HG02759 (cell line): ENCODE measurements at regions not wholly inside any gene's neighbourhood (a gene's known extent, or its start where the extent isn't known, plus 50 kb on each side); places are given as distances from the start of the nearest gene placed in this dataset.
"Not testable (repeated sequence)": the region's sequence is repeated elsewhere in the genome, so short reads cannot be mapped to it uniquely, and the experiment has no call there.

ENCODE experiments used
- ATAC-seq: cut with Tn5 transposase; IDR thresholded peaks from one replicate; pipeline ENCODE4 v1.9.1; 2021; ENCODE audit warnings: mild to moderate bottlenecking, moderate library complexity; ENCODE audit not compliant: unreplicated experiment

GRCh38 chr14:71355324-71356201, 448.3 kb downstream of the PCNX1 start:
- peak; percentile 54 for ATAC-seq

DNA sequence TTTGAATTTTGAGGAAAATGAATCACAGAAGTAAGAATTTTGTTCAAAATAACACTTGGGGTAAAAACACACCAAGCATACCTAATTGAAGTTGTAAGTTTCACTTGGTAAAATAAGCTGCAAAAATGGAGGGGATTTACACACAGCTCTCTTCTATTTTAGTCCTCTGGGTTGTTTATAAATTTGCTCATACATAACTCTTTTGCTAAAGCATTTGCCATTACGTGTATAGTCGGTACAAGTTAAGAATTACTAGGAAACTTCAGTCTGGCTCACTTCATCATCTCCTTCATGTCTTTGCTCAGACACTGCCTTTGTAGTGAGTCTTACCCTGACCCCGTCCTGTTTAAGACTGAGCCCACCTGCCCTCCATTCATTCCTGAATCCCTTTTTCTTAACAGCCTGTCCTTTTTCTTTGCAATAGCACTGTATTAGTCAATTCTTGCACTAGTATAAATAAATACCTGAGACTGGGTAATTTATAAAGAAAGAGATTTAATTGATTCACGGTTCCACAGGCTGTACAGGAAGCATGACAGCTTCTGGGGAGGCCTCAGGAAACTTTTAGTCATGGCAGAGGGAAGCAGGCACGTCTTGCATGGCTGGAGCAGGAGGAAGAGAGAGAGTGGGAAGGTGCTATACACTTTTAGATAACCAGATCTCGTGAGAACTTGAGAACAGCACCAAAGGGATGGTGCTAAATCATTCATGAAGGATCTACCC, 451.1 kb downstream of the PCNX1 start:
- ATAC-seq: no peak

- ATAC-seq: not testable (repeated sequence)
Observed at GRCh38 chr14:71358932-71359421, 451.7 kb downstream of the PCNX1 start.

DNA sequence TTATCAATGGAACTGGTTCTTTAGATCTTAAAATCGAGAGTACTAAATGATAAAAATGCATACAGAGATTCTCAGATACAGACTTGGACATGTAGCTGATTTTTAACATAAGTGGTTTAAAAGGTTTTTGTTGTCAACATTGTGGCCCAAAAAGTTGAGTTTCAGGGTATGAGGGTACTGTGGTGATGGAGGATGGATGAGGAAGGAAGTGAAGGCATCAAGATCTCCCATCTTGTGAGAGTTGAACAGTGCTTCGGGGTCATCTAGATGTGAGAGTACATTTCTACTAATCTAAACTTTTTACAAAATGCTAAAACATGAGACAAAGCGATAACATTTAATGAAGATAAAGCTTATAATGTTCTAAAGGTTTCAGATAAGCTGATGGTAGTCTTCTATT, 452.6 kb downstream of the PCNX1 start:
- no peak for ATAC-seq

GRCh38 chr14:71361336-71361735, 454.1 kb downstream of the PCNX1 start:
- ATAC-seq: no peak

GRCh38 chr14:71361874-71362273, 454.6 kb downstream of the PCNX1 start:
- no peak for ATAC-seq

DNA sequence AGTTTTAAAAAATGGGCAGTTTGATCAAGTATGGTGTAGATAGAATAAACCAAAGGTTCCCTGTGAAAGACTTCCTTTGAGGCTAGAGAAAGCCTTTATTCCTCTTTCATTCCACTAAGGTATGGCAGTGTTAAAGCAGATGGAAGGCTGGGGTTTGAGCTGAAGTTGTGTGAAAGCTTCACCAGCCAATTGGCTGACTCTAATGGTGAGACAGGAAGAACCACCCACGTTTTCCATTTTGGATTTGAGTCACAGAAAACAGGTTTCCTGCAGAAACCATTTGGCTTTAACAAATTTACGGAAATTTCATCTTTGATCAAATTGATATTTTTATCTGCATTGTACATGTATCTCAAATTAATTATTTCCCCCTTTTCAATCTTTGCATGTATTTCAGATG, 455.0 kb downstream of the PCNX1 start:
- ATAC-seq: no peak

DNA sequence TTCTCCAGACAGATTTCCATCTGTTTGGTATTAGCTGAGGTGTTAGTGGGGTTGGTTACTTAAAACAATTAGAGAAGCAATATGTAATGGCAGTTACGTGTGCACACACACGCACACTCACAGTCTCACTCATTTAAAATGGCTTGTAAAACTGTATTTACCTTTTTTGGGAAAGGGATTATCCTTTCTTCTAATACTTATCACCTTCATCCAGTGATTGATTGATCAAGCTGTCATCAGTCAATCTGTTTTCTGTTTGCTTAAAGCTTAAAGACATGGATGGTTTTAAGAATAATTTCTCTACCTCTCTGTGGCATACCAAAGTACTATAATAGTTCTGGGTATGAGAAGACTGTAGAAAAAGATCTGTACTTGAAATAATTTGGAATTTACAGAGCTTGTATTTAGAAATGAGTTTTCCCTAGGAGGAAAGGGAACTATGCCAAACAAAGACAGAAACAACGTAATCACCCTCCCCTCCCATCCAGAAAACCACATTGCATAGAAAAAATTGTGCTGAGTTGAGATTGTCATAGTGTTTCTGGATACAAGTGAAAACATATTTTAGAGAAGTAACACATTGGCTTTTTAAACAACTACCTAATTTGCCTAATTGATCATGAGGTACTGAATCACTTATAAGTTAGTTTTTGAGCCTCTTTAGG, 455.8 kb downstream of the PCNX1 start:
- ATAC-seq: no peak

DNA sequence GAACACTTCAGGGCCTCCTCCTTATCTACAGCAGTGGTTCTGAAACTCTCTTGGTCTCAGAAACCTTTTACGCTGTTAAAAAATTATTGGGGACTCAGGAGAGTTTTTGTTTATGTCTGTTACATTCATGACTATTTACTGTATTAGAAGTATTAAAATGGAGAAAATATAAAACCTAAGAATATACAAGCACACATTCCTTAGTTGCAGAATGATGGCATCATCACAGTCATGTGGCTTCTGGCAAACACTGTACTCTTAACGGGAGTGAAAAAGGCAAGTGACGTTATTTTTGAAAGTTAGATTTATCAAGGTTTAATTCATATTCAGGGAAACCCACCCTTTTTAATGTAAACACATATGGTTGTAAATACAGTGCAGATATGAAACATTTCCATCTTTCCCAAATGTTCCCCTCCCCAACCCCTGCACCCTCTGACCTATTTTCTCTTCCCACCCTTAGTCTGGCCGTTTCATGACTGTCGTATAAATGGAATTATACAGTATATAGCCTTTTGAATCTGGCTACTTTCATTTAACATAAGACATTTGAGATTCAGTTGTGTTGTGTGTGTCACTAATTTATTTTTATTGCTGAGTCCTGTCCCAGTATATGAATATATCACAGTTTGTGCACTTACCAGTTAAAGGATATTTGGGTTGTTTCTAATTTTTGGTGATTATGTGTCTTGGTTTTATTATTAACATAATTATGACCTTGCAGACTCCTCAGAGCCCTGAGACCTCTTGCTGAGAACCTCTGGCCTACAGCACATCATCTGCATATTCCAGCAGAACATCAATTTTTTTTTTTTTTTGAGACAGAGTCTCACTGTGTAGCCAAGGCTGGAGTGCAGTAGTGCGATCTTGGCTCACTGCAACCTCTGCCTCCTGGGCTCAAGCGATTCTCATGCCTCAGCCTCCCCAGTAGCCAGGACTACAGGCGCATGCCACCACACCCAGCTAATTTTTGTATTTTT, 457.0 kb downstream of the PCNX1 start:
- no peak for ATAC-seq

DNA sequence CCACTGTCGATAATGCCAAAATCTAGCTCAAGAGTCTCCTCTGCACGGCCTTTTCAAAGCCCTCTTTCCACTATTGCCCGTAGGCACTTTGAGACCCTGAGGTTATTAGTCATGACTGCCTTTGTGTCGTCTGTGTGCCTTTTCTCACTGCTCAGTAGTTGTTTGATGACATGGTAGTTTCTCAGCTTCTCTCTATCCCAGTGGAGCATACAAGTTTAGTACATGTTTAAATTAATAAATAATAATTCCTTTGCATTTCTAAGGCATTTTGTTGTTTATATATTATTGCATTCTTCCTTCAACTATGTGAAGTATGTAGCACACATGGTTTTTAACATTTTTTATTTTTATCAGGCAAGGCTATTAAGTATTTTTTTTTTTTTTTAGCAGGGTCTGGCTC, 458.1 kb downstream of the PCNX1 start:
- no peak for ATAC-seq

- no peak for ATAC-seq
Observed at GRCh38 chr14:71366861-71367260, 459.6 kb downstream of the PCNX1 start.

- peak; percentile 49 for ATAC-seq
Observed at GRCh38 chr14:71371711-71372396, 464.6 kb downstream of the PCNX1 start.

GRCh38 chr14:71372411-71372838, 465.2 kb downstream of the PCNX1 start:
- no peak for ATAC-seq

- ATAC-seq: no peak
Observed at GRCh38 chr14:71373773-71374172, 466.5 kb downstream of the PCNX1 start.

DNA sequence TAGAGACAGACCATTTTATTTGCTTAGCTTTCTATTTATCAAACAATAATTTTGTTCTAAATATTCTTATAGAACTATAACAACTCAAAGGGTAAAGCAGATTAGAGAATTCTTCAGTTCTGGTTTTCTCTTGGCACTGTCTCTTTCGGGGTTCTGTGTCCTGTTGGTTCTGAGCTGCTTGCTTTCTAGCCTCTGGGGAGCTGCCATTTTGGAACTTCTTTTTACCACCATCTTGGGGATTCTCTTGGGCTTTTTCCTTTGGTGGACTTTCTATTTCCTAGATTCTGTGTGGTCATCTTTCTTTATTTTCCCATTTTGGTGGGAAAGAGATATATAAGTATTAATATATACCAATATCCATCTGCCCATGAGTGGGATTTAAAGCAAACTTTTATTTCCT, 467.7 kb downstream of the PCNX1 start:
- no peak for ATAC-seq

- no peak for ATAC-seq
Observed at GRCh38 chr14:71377099-71377498, 469.8 kb downstream of the PCNX1 start.

GRCh38 chr14:71380271-71380670, 473.0 kb downstream of the PCNX1 start:
- ATAC-seq: no peak

DNA sequence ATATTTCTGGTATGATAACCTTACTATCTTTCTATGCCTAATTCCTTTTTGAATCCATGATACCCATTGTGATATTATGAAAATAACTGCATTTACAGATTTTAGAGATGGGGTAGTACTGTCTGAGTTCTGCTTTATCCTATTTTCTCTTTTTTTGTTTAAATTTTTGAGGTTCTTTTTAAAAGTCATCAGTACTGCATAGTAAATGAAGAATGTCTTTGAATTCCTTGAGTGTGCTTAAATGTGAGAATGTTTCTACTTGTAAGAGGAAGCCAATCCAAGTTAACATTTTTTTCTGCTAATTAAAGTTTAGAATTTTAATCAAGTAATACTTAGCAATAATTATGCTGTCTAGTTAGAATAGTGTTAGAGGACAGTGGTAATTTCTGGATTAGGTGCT, 474.6 kb downstream of the PCNX1 start:
- no peak for ATAC-seq

DNA sequence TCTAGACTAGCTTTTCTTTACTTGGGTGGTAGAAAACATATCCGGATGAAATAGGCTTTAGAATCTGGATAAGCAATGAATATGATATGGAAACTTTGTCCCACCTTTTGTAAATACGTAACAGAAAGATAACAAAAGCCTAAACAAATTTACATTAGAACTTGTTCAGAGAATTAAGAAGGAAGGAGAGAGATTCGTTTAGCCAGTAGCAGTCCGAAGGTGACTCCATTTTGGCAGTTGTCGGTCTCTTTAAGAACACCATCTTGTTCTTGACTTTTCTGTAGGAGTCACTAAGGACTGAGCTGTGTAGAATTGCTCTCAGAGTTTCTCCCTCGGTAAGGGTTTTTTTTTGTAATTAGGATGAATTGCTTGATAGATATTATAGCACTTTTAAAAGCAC, 475.1 kb downstream of the PCNX1 start:
- ATAC-seq: no peak

DNA sequence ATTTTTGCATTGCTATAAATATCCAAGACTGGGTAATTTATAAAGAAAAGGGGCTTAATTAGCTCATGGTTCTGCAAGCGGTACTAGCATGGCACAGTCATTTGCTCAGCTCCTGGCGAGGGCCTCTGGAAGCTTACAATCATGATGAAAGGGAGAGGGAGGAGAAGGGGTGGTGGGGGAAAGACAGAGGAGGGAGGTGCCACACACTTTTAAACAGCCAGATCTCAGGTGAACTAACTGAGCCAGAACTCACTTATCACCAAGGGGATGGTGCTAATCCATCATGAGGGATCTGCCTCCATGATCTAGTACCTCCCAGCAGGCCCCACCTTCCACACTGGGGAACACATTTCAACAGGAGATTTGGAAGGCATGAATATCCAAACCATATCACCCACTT, 476.3 kb downstream of the PCNX1 start:
- no peak for ATAC-seq
